ENCODE measurements at regions not wholly inside any gene's neighbourhood (a gene's known extent, or its start where the extent isn't known, plus 50 kb on each side); places are given as distances from the start of the nearest gene placed in this dataset.

GRCh38 chr2:35168351-35168750, 1187.2 kb upstream of the CRIM1 start:
- H3K9me3 ChIP-seq (replicated peaks; ENCODE audit: control insufficient read depth, insufficient read depth, low read length), result no peaks in the 10 kb centered on the region
- in situ Hi-C loops (cut with MboI), result no loop called here
- H2AFZ ChIP-seq (ENCODE audit: control insufficient read depth, low read depth, low read length), result no peak overlapping the region
- FAIRE-seq (no peak), DNase-seq (ENCODE audit: low read depth, low spot score) (no peak), ATAC-seq (no peak)
- no peaks in the 10 kb centered on the region for H3K4me1 ChIP-seq (ENCODE audit: control insufficient read depth, insufficient read depth, low read length)
- ChIA-PET RAD21 (ENCODE audit: unreplicated experiment) (no interaction called here), SMC1A (ENCODE audit: uncharacterized antibody, unreplicated experiment) (interaction anchor here (2.3 kb wide), 1 partner anchor 243 kb away, joined by 8 read pairs; no protein-coding TSS in a partner anchor), CTCF (no interaction called here), POLR2A (no interaction called here)
- TF ChIP-seq SP1 (IDR thresholded peaks at IDR 0.05; ENCODE audit: low read depth, low read length) (no peak), RAD21 (IDR thresholded peaks at IDR 0.05; ENCODE audit: insufficient read depth, low read depth, low read length) (peak; percentile 21; the same call in 1 of the 2 replicates), PKNOX1 (IDR thresholded peaks at IDR 0.05) (peak; percentile 44; the same call in 1 of the 2 replicates)
- no peaks in the 10 kb centered on the region for H3K36me3 ChIP-seq (ENCODE audit: control insufficient read depth in 2 of 2, insufficient read depth in 2 of 2, low read length in 1 of 2)
- H3K27ac ChIP-seq (ENCODE audit: control insufficient read depth, insufficient read depth), result no peak overlapping the region
- no peak overlapping the region for H3K9ac ChIP-seq (ENCODE audit: control insufficient read depth, insufficient read depth, low read length)
- no TSS peak for BruUV-seq (replicated peaks)
- no peaks in the 10 kb centered on the region for H3K27me3 ChIP-seq (replicated peaks in 1 of 2; ENCODE audit: control insufficient read depth in 2 of 2, insufficient read depth in 2 of 2, low read length in 1 of 2)
- H3K4me2 ChIP-seq (ENCODE audit: control insufficient read depth, insufficient read depth), result no peak overlapping the region
- no peaks in the 10 kb centered on the region for H4K20me1 ChIP-seq (ENCODE audit: control insufficient read depth, insufficient read depth)
- intact Hi-C loops (cut with micrococcal nuclease; ENCODE audit: unreplicated experiment), result loop anchor here (2.0 to 5.0 kb wide), 2 partner anchors 174 to 244 kb away; no protein-coding TSS in a partner anchor
- no peaks in the 10 kb centered on the region for H3K79me2 ChIP-seq (ENCODE audit: control insufficient read depth, insufficient read depth, low read length)
- no peak overlapping the region for H3K4me3 ChIP-seq

GRCh38 chr2:35163948-35164347, 1191.6 kb upstream of the CRIM1 start:
- in situ Hi-C loops (cut with MboI) (no loop called here), intact Hi-C loops (cut with micrococcal nuclease; ENCODE audit: unreplicated experiment) (no loop called here)
- ChIA-PET RAD21 (ENCODE audit: unreplicated experiment) (no interaction called here), POLR2A (no interaction called here), CTCF (no interaction called here), SMC1A (ENCODE audit: uncharacterized antibody, unreplicated experiment) (no interaction called here)
- no peak for ATAC-seq
- 25% methylated on average over 2 of the region's 2 CpGs for WGBS (ENCODE audit: insufficient coverage, insufficient replicate concordance, low lambda C conversion rate, missing lambda C conversion rate)
- Histone ChIP-seq H3K79me2 (ENCODE audit: control insufficient read depth, insufficient read depth, low read length) (no peaks in the 10 kb centered on the region), H4K20me1 (ENCODE audit: control insufficient read depth, insufficient read depth) (no peaks in the 10 kb centered on the region), H3K4me2 (ENCODE audit: control insufficient read depth, insufficient read depth) (no peak overlapping the region), H3K9ac (ENCODE audit: control insufficient read depth, insufficient read depth, low read length) (no peak overlapping the region), H3K4me3 (no peak overlapping the region), H2AFZ (ENCODE audit: control insufficient read depth, low read depth, low read length) (no peak overlapping the region), H3K27ac (ENCODE audit: control insufficient read depth, insufficient read depth) (no peak overlapping the region), H3K9me3 (replicated peaks; ENCODE audit: control insufficient read depth, insufficient read depth, low read length) (no peaks in the 10 kb centered on the region), H3K27me3 (replicated peaks in 1 of 2; ENCODE audit: control insufficient read depth in 2 of 2, insufficient read depth in 2 of 2, low read length in 1 of 2) (no peaks in the 10 kb centered on the region), H3K4me1 (ENCODE audit: control insufficient read depth, insufficient read depth, low read length) (no peaks in the 10 kb centered on the region), H3K36me3 (ENCODE audit: control insufficient read depth in 2 of 2, insufficient read depth in 2 of 2, low read length in 1 of 2) (no peaks in the 10 kb centered on the region)
- BruUV-seq (replicated peaks), result no TSS peak
- FAIRE-seq, result no peak
- no peak for DNase-seq (ENCODE audit: low read depth, low spot score)
- no peak for TF ChIP-seq EZH2 (IDR thresholded peaks at IDR 0.05; ENCODE audit: borderline replicate concordance, control insufficient read depth, low read depth, low read length)
- TF ChIP-seq RFX5 (IDR thresholded peaks at IDR 0.05; ENCODE audit: low read depth, low read length), result no peak
- TF ChIP-seq CHD1 (IDR thresholded peaks at IDR 0.05; ENCODE audit: low read depth, low read length), result no peak
- TF ChIP-seq MLLT1 (IDR thresholded peaks at IDR 0.05), result no peak
- no peak for TF ChIP-seq FOXM1 (IDR thresholded peaks at IDR 0.05; ENCODE audit: low read depth, low read length)
- no peak for TF ChIP-seq EED (IDR thresholded peaks at IDR 0.05; ENCODE audit: low read depth)
- no peak for TF ChIP-seq NR2C2 (IDR thresholded peaks at IDR 0.05; ENCODE audit: borderline replicate concordance, control insufficient read depth, insufficient read length, low read depth)
- no peak for TF ChIP-seq TBL1XR1 (IDR thresholded peaks at IDR 0.05; ENCODE audit: low read depth, low read length)
- no peak for TF ChIP-seq SPI1 (IDR thresholded peaks at IDR 0.05; ENCODE audit: borderline replicate concordance, insufficient read depth, low read depth, low read length)
- TF ChIP-seq POU2F2 (IDR thresholded peaks at IDR 0.05; ENCODE audit: borderline replicate concordance, low read depth, low read length), result no peak
- TF ChIP-seq E2F4 (IDR thresholded peaks at IDR 0.05; ENCODE audit: low read depth, low read length), result no peak
- no peak for TF ChIP-seq HDGF (IDR thresholded peaks at IDR 0.05)
- no peak for TF ChIP-seq IKZF1 (conservative IDR thresholded peaks at IDR 0.05)
- TF ChIP-seq MYB (IDR thresholded peaks at IDR 0.05; ENCODE audit: borderline replicate concordance, low read depth, low read length), result no peak

Measured in GM12878 (cell line).